ENCODE measurements at regions not wholly inside any gene's neighbourhood (a gene's known extent, or its start where the extent isn't known, plus 50 kb on each side); places are given as distances from the start of the nearest gene placed in this dataset.

GRCh38 chr5:102014371-102014770, 281.7 kb downstream of the SLCO4C1 start:
- TF ChIP-seq EZH2phosphoT487 (conservative IDR thresholded peaks at IDR 0.05; ENCODE audit: low read length) (no peak), CTCF (IDR thresholded peaks at IDR 0.05; ENCODE audit: insufficient read depth, low read length, poor library complexity, severe bottlenecking) (no peak)

Data from SU-DHL-6 (cell line).